GM18520 (cell line): ENCODE measurements at regions not wholly inside any gene's neighbourhood (a gene's known extent, or its start where the extent isn't known, plus 50 kb on each side); places are given as distances from the start of the nearest gene placed in this dataset.

Source experiments
- ATAC-seq: cut with Tn5 transposase; IDR thresholded peaks from one replicate; pipeline ENCODE4 v1.9.1; 2021; ENCODE audit not compliant: unreplicated experiment

- no peak for ATAC-seq
Observed at GRCh38 chr3:104519468-104520227, 847.1 kb upstream of the ALCAM start.

GRCh38 chr3:104520228-104520655 is 846.5 kb upstream of the ALCAM start:
- ATAC-seq, result peak; percentile 29

- ATAC-seq, result peak; percentile 39
Observed at GRCh38 chr3:104521606-104522336, 844.9 kb upstream of the ALCAM start.

- ATAC-seq, result no peak
Observed at GRCh38 chr3:104523136-104523535, 843.6 kb upstream of the ALCAM start.

GRCh38 chr3:104526901-104527401 is 839.8 kb upstream of the ALCAM start:
- ATAC-seq, result peak; percentile 76

- no peak for ATAC-seq
Observed at GRCh38 chr3:104530934-104531333, 835.8 kb upstream of the ALCAM start.

- ATAC-seq, result no peak
Observed at GRCh38 chr3:104536715-104537114, 830.0 kb upstream of the ALCAM start.

- no peak for ATAC-seq
Observed at GRCh38 chr3:104537323-104537722, 829.4 kb upstream of the ALCAM start.

DNA sequence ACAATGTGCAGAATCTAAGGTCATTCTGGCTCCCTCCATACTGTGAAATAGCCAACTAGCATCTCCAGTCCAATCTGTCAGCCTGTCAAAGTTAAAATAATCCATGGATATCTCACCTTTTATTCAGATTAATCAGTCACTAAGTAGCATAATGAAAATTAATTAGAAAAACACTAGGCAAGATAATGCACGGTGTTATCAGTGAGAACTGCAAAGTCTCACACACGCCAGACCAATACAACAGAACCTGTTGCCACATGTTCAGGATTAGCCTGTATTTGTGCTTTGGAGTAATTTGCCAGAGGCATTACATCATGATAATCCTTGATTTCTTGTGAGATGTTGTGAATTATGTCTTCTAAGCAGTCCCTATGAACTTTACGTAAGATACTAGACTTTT is 820.4 kb upstream of the ALCAM start:
- ATAC-seq, result no peak

DNA sequence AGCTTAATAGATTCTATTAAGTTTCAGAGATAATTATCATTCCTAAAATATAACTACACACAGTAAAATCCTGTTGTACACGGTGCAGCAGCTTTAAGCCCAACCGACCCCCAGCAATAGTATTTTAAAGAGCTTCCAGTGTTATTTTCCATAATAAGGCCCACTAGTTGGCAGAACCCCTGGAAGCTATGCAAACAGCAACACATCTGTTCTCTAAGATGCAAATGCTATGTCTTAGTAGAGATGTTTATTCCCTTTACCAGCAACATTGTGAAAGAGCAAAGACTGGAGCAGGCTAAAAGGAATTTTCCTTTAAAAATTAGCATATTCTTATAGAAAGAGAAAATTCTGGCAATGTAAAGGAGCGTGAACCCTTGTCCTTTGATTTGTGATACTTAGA is 819.7 kb upstream of the ALCAM start:
- ATAC-seq, result no peak

DNA sequence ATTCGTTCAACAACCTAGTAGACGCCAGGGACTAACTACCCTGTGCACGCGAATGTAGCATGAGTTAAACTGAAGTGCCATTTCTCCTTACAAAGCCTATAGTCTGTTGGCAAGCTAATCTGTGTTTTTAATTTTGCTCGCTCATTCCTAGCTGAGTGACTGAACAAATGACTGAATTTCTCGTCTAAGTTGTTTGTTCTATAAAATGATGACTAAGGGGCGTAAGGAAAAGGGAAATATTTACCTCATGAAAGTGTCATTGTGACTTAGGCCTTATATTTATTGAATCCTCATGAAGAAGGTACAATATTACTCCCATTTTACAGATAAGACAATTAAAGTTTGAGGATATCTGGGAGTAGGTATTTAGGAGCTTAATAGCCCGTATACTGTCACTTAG is 818.3 kb upstream of the ALCAM start:
- no peak for ATAC-seq

GRCh38 chr3:104549099-104549714 is 817.5 kb upstream of the ALCAM start:
- ATAC-seq, result no peak

GRCh38 chr3:104553121-104553520 is 813.6 kb upstream of the ALCAM start:
- no peak for ATAC-seq

GRCh38 chr3:104554425-104554824 is 812.3 kb upstream of the ALCAM start:
- ATAC-seq, result no peak

GRCh38 chr3:104555728-104556127 is 811.0 kb upstream of the ALCAM start:
- ATAC-seq, result no peak

GRCh38 chr3:104556372-104557078 is 810.2 kb upstream of the ALCAM start:
- no peak for ATAC-seq

GRCh38 chr3:104561324-104561723 is 805.4 kb upstream of the ALCAM start:
- ATAC-seq, result no peak

DNA sequence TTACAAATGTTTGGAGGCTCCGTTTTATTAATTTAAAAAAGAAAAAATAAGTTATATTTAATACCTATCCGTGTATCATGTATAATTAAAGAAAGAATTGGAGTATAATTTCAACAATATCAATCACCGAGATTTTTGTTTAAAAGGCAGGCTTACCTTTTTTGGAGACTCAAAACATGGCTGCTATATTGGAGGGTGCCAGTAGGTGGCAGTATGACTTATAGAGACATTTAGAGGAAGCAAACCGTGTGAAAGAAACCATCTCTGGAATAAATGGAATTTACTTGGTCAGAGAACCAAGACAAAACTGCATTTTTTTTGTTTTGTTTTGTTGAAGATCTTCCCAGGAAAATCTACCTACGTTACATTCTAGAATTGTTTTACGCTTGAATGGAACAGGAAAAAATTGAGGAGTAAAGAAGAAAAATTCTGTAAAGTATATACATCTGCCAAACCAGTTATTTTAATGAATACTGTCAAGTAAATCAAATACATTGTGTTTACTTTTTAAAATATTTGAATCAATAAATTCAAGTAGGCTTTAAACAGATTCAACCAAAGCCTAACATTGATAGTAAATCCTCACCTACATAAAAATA is 802.6 kb upstream of the ALCAM start:
- no peak for ATAC-seq

- ATAC-seq, result peak; percentile 49
Observed at GRCh38 chr3:104566054-104566453, 800.7 kb upstream of the ALCAM start.

DNA sequence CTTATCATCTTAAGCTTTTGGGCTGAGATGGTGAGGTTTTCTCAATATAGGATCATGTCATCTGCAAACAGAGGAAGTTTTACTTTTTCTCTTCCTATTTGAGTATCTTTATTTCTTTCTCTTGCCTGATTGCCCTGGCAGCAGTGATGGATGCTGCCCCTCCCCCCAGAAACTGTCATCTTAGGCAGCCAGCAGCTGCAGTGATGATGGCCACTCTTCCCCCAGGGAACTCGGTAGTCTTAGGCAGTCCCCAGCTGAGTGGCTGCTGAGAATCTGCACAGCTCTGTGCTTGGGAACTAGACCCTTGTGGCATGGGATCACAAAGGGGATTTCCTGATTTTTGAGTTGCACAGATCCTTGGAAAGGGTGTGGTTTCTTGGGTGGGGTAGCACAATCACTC is 791.1 kb upstream of the ALCAM start:
- ATAC-seq, result no peak

GRCh38 chr3:104578558-104578957 is 788.2 kb upstream of the ALCAM start:
- ATAC-seq, result no peak
